ENCODE measurements at regions not wholly inside any gene's neighbourhood (a gene's known extent, or its start where the extent isn't known, plus 50 kb on each side); places are given as distances from the start of the nearest gene placed in this dataset.

- TF ChIP-seq CTCF (IDR thresholded peaks at IDR 0.05; ENCODE audit: low read length) (no peak), EZH2 (optimal IDR thresholded peaks at IDR 0.05; ENCODE audit: low read depth, low read length) (no peak), EZH2phosphoT487 (IDR thresholded peaks at IDR 0.05; ENCODE audit: low read length) (no peak)
These were observed 456.1 kb downstream of the KCTD8 start for GRCh38 chr4:43992552-43992951.

All from MM.1S (cell line).